GM23248 (cell line): ENCODE measurements at regions not wholly inside any gene's neighbourhood (a gene's known extent, or its start where the extent isn't known, plus 50 kb on each side); places are given as distances from the start of the nearest gene placed in this dataset.

ENCODE experiments used
- DNase-seq: peaks from one replicate; pipeline ENCODE4 v3.0.0-alpha.2; 2015
- H2AFZ ChIP-seq: fragments of 200-600 bp; sonication (generic); 2 replicates; pipeline ENCODE4 v1.6.1; 2016; ENCODE audit warnings: antibody characterized with exemption
- H3F3A ChIP-seq: fragments of 200-600 bp; sonication (generic); 2 replicates; pipeline ENCODE4 v1.6.1; 2016; ENCODE audit warnings: mild to moderate bottlenecking, antibody characterized with exemption, mixed run types; ENCODE audit not compliant: insufficient read depth
- H3K27ac ChIP-seq: fragments of 200-600 bp; sonication (generic); 2 replicates; pipeline ENCODE4 v1.5.1; 2016; ENCODE audit warnings: mild to moderate bottlenecking
- H3K27me3 ChIP-seq: fragments of 200-600 bp; sonication (generic); replicated peaks from 2 replicates; pipeline ENCODE4 v1.6.1; 2016; ENCODE audit warnings: mild to moderate bottlenecking; ENCODE audit not compliant: insufficient read depth
- H3K36me3 ChIP-seq: fragments of 200-600 bp; sonication (generic); 2 replicates; pipeline ENCODE4 v1.6.1; 2016; ENCODE audit warnings: low read depth, mild to moderate bottlenecking
- H3K4me1 ChIP-seq: fragments of 200-600 bp; sonication (generic); 2 replicates; pipeline ENCODE4 v1.6.1; 2016; ENCODE audit warnings: mild to moderate bottlenecking; ENCODE audit not compliant: insufficient read depth
- H3K4me2 ChIP-seq: fragments of 200-600 bp; sonication (generic); one replicate; pipeline ENCODE4 v1.6.1; 2016; ENCODE audit warnings: mild to moderate bottlenecking; ENCODE audit not compliant: unreplicated experiment
- H3K4me3 ChIP-seq: fragments of 200-600 bp; sonication (generic); 2 replicates; pipeline ENCODE4 v1.5.1; 2016; ENCODE audit warnings: mild to moderate bottlenecking
- H3K79me2 ChIP-seq: fragments of 200-600 bp; sonication (generic); 2 replicates; pipeline ENCODE4 v1.6.1; 2016; ENCODE audit warnings: mild to moderate bottlenecking; ENCODE audit not compliant: insufficient read depth
- H3K9ac ChIP-seq: fragments of 200-600 bp; sonication (generic); 2 replicates; pipeline ENCODE4 v1.6.1; 2016; ENCODE audit warnings: mild to moderate bottlenecking
- H3K9me2 ChIP-seq: fragments of 200-600 bp; sonication (generic); 2 replicates; pipeline ENCODE4 v1.6.1; 2016; ENCODE audit warnings: mixed run types, mild to moderate bottlenecking, moderate library complexity; ENCODE audit not compliant: insufficient read depth
- H3K9me3 ChIP-seq: fragments of 200-600 bp; sonication (generic); one replicate; pipeline ENCODE4 v1.6.1; 2017; ENCODE audit warnings: low read depth
- H4K20me1 ChIP-seq: fragments of 200-600 bp; sonication (generic); 2 replicates; pipeline ENCODE4 v1.6.0; 2016; ENCODE audit not compliant: insufficient read depth
- EZH2 ChIP-seq: fragments of 200-600 bp; sonication (generic); IDR thresholded peaks from 2 replicates; pipeline ENCODE4 v1.6.1; 2018; ENCODE audit warnings: antibody characterized with exemption, mild to moderate bottlenecking; ENCODE audit not compliant: insufficient read depth, poor library complexity, severe bottlenecking
- EZH2phosphoT487 ChIP-seq: fragments of 200-600 bp; sonication (generic); IDR thresholded peaks from 2 replicates; pipeline ENCODE4 v1.6.1; 2018; ENCODE audit warnings: antibody characterized with exemption, moderate library complexity, mild to moderate bottlenecking, low read depth; ENCODE audit not compliant: insufficient read depth
- WGBS, 2 experiments: methylation state at CpG; one replicate each; pipeline ENCODE4 v1.1.6; 2015 to 2017; ENCODE audit warnings: low lambda C conversion rate in 2 of 2, low coverage in 1 of 2; ENCODE audit errors: missing lambda C conversion rate in 2 of 2; 5-methylcytosine and 5-hydroxymethylcytosine counted together
- in situ Hi-C: fragments of 300-500 bp; cut with MboI; formaldehyde crosslinking; loops from 2 replicates; pipeline ENCODE4 v1.15.0; 2020

GRCh38 chr13:88744289-88744688 lies 1073.1 kb downstream of the SLITRK5 start:
- Histone ChIP-seq H3K36me3 (no peaks in the 10 kb centered on the region), H3K4me1 (no peaks in the 10 kb centered on the region), H3K4me3 (no peak overlapping the region), H3K9me2 (no peaks in the 10 kb centered on the region), H3K9ac (no peak overlapping the region), H3K27me3 (no peaks in the 10 kb centered on the region), H2AFZ (no peak overlapping the region), H3K79me2 (no peaks in the 10 kb centered on the region), H3F3A (no peaks in the 10 kb centered on the region), H3K4me2 (no peak overlapping the region), H3K27ac (no peak overlapping the region), H3K9me3 (no peaks in the 10 kb centered on the region), H4K20me1 (no peaks in the 10 kb centered on the region)
- TF ChIP-seq EZH2phosphoT487: no peak
- no peak for TF ChIP-seq EZH2
- in situ Hi-C loops: no loop called here
- DNase-seq: no peak

GRCh38 chr13:88745011-88745410 lies 1073.8 kb downstream of the SLITRK5 start:
- Histone ChIP-seq H3K9me3 (no peaks in the 10 kb centered on the region), H3K9ac (no peak overlapping the region), H3K9me2 (no peaks in the 10 kb centered on the region), H3K27me3 (no peaks in the 10 kb centered on the region), H3K27ac (no peak overlapping the region), H3F3A (no peaks in the 10 kb centered on the region), H3K79me2 (no peaks in the 10 kb centered on the region), H3K4me1 (no peaks in the 10 kb centered on the region), H4K20me1 (no peaks in the 10 kb centered on the region), H3K4me3 (no peak overlapping the region), H2AFZ (no peak overlapping the region), H3K36me3 (no peaks in the 10 kb centered on the region), H3K4me2 (no peak overlapping the region)
- DNase-seq: no peak
- in situ Hi-C loops: no loop called here
- no peak for TF ChIP-seq EZH2phosphoT487
- TF ChIP-seq EZH2: no peak

- Histone ChIP-seq H3K9ac (no peak overlapping the region), H3K4me2 (no peak overlapping the region), H3K36me3 (no peaks in the 10 kb centered on the region), H4K20me1 (no peaks in the 10 kb centered on the region), H3K4me3 (no peak overlapping the region), H3F3A (no peaks in the 10 kb centered on the region), H3K27me3 (no peaks in the 10 kb centered on the region), H3K9me3 (no peaks in the 10 kb centered on the region), H2AFZ (no peak overlapping the region), H3K4me1 (no peaks in the 10 kb centered on the region), H3K9me2 (no peaks in the 10 kb centered on the region), H3K79me2 (no peaks in the 10 kb centered on the region), H3K27ac (no peak overlapping the region)
- no peak for DNase-seq
- no peak for TF ChIP-seq EZH2
- in situ Hi-C loops: no loop called here
- 0 to 3% methylated on average over 1 of the region's 1 CpG for WGBS, 2 experiments
Observed at GRCh38 chr13:88752041-88752440, 1080.9 kb downstream of the SLITRK5 start.

GRCh38 chr13:88754141-88754540 lies 1083.0 kb downstream of the SLITRK5 start:
- 15 to 17% methylated on average over 1 of the region's 1 CpG for WGBS, 2 experiments
- no peak overlapping the region for H3K9ac ChIP-seq
- TF ChIP-seq EZH2phosphoT487 (no peak), EZH2 (no peak)
- no peaks in the 10 kb centered on the region for H3K4me1 ChIP-seq
- no peak overlapping the region for H3K4me3 ChIP-seq
- in situ Hi-C loops: no loop called here
- no peaks in the 10 kb centered on the region for H3F3A ChIP-seq
- H3K4me2 ChIP-seq: no peak overlapping the region
- no peaks in the 10 kb centered on the region for H3K9me3 ChIP-seq
- no peaks in the 10 kb centered on the region for H3K36me3 ChIP-seq
- no peaks in the 10 kb centered on the region for H4K20me1 ChIP-seq
- H3K27me3 ChIP-seq: no peaks in the 10 kb centered on the region
- no peak overlapping the region for H3K27ac ChIP-seq
- no peak for DNase-seq
- no peaks in the 10 kb centered on the region for H3K79me2 ChIP-seq
- H3K9me2 ChIP-seq: no peaks in the 10 kb centered on the region
- no peak overlapping the region for H2AFZ ChIP-seq

- no peaks in the 10 kb centered on the region for H3K4me1 ChIP-seq
- TF ChIP-seq EZH2phosphoT487 (no peak), EZH2 (no peak)
- in situ Hi-C loops: no loop called here
- no peak overlapping the region for H3K4me2 ChIP-seq
- no peaks in the 10 kb centered on the region for H3K27me3 ChIP-seq
- no peaks in the 10 kb centered on the region for H3K79me2 ChIP-seq
- H2AFZ ChIP-seq: no peak overlapping the region
- H4K20me1 ChIP-seq: no peaks in the 10 kb centered on the region
- WGBS, 2 experiments: 9 to 19% methylated on average over 4 of the region's 4 CpGs
- no peak overlapping the region for H3K4me3 ChIP-seq
- no peaks in the 10 kb centered on the region for H3K36me3 ChIP-seq
- no peaks in the 10 kb centered on the region for H3F3A ChIP-seq
- no peak overlapping the region for H3K27ac ChIP-seq
- no peak for DNase-seq
- H3K9me3 ChIP-seq: peaks cover 3% of the 10 kb centered on the region
- no peak overlapping the region for H3K9ac ChIP-seq
- H3K9me2 ChIP-seq: no peaks in the 10 kb centered on the region; the same call in 1 of the 2 replicates
Observed at GRCh38 chr13:88761145-88761544, 1090.0 kb downstream of the SLITRK5 start.
